HCT116 (cell line): ENCODE measurements at regions not wholly inside any gene's neighbourhood (a gene's known extent, or its start where the extent isn't known, plus 50 kb on each side); places are given as distances from the start of the nearest gene placed in this dataset.

Experiments
- ATAC-seq: fragments of 200-7000 bp; cut with Tn5 transposase; 2 replicates; pipeline ENCODE4 v1.9.1; 2020; ENCODE audit warnings: mild to moderate bottlenecking, moderate library complexity
- BruUV-seq: library from RNA; stranded (reverse); fragments of 400-500 nt; replicated peaks from 2 replicates; lab custom pipeline; 2021; lab: Mats Ljungman, UMichigan
- CTCF ChIA-PET: fragments of 300-600 bp; sonication (Branson Sonifier 250); formaldehyde crosslinking; loops from one replicate; lab custom pipeline; 2021; ENCODE audit warnings: antibody characterized with exemption; lab: Charles Lee
- POLR2A ChIA-PET: fragments of 300-600, 350-600 bp; sonication (Branson Sonifier 250); formaldehyde crosslinking; loops from one replicate; lab custom pipeline; 2021; ENCODE audit warnings: antibody characterized with exemption; lab: Charles Lee
- RAD21 ChIA-PET, 2 experiments: fragments of 300-600 bp; sonication (Branson Sonifier 250); formaldehyde crosslinking; loops; one replicate each; lab custom pipeline; 2023; ENCODE audit warnings: low total read pairs in 2 of 2; ENCODE audit not compliant: uncharacterized antibody in 2 of 2, unreplicated experiment in 2 of 2, low non-redundant PET in 1 of 2; lab: Charles Lee
- DNase-seq: peaks from one replicate; pipeline ENCODE4 v3.0.0-alpha.2; 2010; ENCODE audit warnings: low read depth, low spot score
- H2AFZ ChIP-seq: fragments of 200-600 bp; shearing (Covaris generic), sonication (generic); 2 replicates; pipeline ENCODE4 v1.6.1; 2017; ENCODE audit warnings: low read depth, mixed run types, mixed read lengths, antibody characterized with exemption, low read length; ENCODE audit not compliant: poor library complexity, severe bottlenecking
- H3K27ac ChIP-seq: 2 replicates; pipeline ENCODE4 v1.5.1; 2012; ENCODE audit warnings: low read depth, low read length
- H3K27me3 ChIP-seq: fragments of 200-600 bp; sonication (generic); 2 replicates; pipeline ENCODE4 v1.6.1; 2016; ENCODE audit warnings: mixed run types, low read length, mixed read lengths; ENCODE audit not compliant: insufficient read depth
- H3K36me3 ChIP-seq, 2 experiments: fragments of 200-500 bp in 1 of 2; fragments of 200-600 bp in 1 of 2; sonication (Bioruptor generic) in 1 of 2; sonication (generic) in 1 of 2; 2 replicates each; pipeline versions ENCODE4 v1.5.1 to v1.6.1; 2014 to 2016; ENCODE audit warnings: low read length in 2 of 2, inconsistent platforms in 1 of 2, mixed read lengths in 1 of 2, mixed run types in 1 of 2; ENCODE audit not compliant: insufficient read depth in 2 of 2, control insufficient read depth in 1 of 2
- H3K4me1 ChIP-seq, 2 experiments: fragments of 200-600 bp in 1 of 2; sonication (generic) in 1 of 2; 2 replicates each; pipeline versions ENCODE4 v1.5.1 to v1.6.1; 2012 to 2017; ENCODE audit warnings: low read length in 2 of 2, inconsistent platforms in 1 of 2, mild to moderate bottlenecking in 1 of 2, mixed read lengths in 1 of 2, mixed run types in 1 of 2, moderate library complexity in 1 of 2; ENCODE audit not compliant: insufficient read depth in 2 of 2, control insufficient read depth in 1 of 2
- H3K4me2 ChIP-seq: fragments of 200-600 bp; sonication (generic); 2 replicates; pipeline ENCODE4 v1.6.1; 2017; ENCODE audit warnings: mixed run types, low read length, mixed read lengths
- H3K4me3 ChIP-seq, 2 experiments: fragments of 200-600 bp in 1 of 2; sonication (generic) in 1 of 2; replicated peaks in 1 of 2; 2 replicates each; pipeline ENCODE4 v1.5.1; 2011 to 2016; ENCODE audit warnings: low read length in 2 of 2, control low read depth in 1 of 2, low read depth in 1 of 2, mild to moderate bottlenecking in 1 of 2, mixed read lengths in 1 of 2, mixed run types in 1 of 2
- H3K79me2 ChIP-seq: fragments of 200-600 bp; sonication (generic); 2 replicates; pipeline ENCODE4 v1.6.1; 2017; ENCODE audit warnings: mild to moderate bottlenecking, mixed run types, low read length, moderate library complexity, mixed read lengths; ENCODE audit not compliant: insufficient read depth
- H3K9ac ChIP-seq: fragments of 200-600 bp; sonication (generic); 2 replicates; pipeline ENCODE4 v1.6.1; 2016; ENCODE audit warnings: low read length, mixed read lengths
- H3K9me2 ChIP-seq: fragments of 200-600 bp; sonication (generic), shearing (Covaris generic); 2 replicates; pipeline ENCODE4 v1.6.1; 2017; ENCODE audit warnings: mixed run types, mild to moderate bottlenecking, moderate library complexity; ENCODE audit not compliant: insufficient read depth
- H3K9me3 ChIP-seq, 2 experiments: fragments of 200-500 bp in 1 of 2; fragments of 200-600 bp in 1 of 2; sonication (Bioruptor generic) in 1 of 2; sonication (generic) in 1 of 2; 2 replicates each; pipeline ENCODE4 v1.6.1; 2014 to 2017; ENCODE audit warnings: low read length in 2 of 2, mixed read lengths in 2 of 2, inconsistent platforms in 1 of 2, low read depth in 1 of 2, mild to moderate bottlenecking in 1 of 2, mixed run types in 1 of 2, moderate library complexity in 1 of 2; ENCODE audit not compliant: control insufficient read depth in 1 of 2, insufficient read depth in 1 of 2
- H4K20me1 ChIP-seq: fragments of 200-600 bp; sonication (generic), shearing (Covaris generic); 2 replicates; pipeline ENCODE4 v1.6.1; 2017; ENCODE audit warnings: mixed run types, mild to moderate bottlenecking, moderate library complexity; ENCODE audit not compliant: insufficient read depth
- CBX3 ChIP-seq: IDR thresholded peaks from 2 replicates; pipeline ENCODE4 v1.6.1; 2012; ENCODE audit warnings: low read depth
- CEBPB ChIP-seq: IDR thresholded peaks from 2 replicates; pipeline ENCODE4 v1.6.1; 2012; ENCODE audit warnings: low read depth
- EGR1 ChIP-seq: IDR thresholded peaks from 2 replicates; pipeline ENCODE4 v1.6.1; 2012; ENCODE audit warnings: low read depth
- ELF1 ChIP-seq: IDR thresholded peaks from 2 replicates; pipeline ENCODE4 v1.6.1; 2012; ENCODE audit warnings: low read depth, borderline replicate concordance
- EZH2 ChIP-seq: fragments of 200-600 bp; sonication (generic); IDR thresholded peaks from 2 replicates; pipeline ENCODE4 v1.6.1; 2017; ENCODE audit warnings: antibody characterized with exemption, mixed run types
- FOSL1 ChIP-seq: IDR thresholded peaks from 2 replicates; pipeline ENCODE4 v1.6.1; 2012; ENCODE audit warnings: low read depth
- JUND ChIP-seq: IDR thresholded peaks from 2 replicates; pipeline ENCODE4 v1.6.1; 2012
- POLR2A ChIP-seq: IDR thresholded peaks from 2 replicates; pipeline ENCODE4 v1.7.0; 2011; ENCODE audit warnings: borderline replicate concordance; ENCODE audit not compliant: insufficient read depth, insufficient read length; ENCODE audit errors: extremely low read depth
- POLR2AphosphoS5 ChIP-seq: IDR thresholded peaks from 2 replicates; pipeline ENCODE4 v1.6.1; 2011; ENCODE audit warnings: mild to moderate bottlenecking, low read depth, low read length, moderate library complexity
- RAD21 ChIP-seq: IDR thresholded peaks from 2 replicates; pipeline ENCODE4 v1.6.1; 2012; ENCODE audit warnings: low read depth, mild to moderate bottlenecking
- SIN3A ChIP-seq: IDR thresholded peaks from 2 replicates; pipeline ENCODE4 v1.6.1; 2012; ENCODE audit warnings: low read depth
- SP1 ChIP-seq: IDR thresholded peaks from 2 replicates; pipeline ENCODE4 v1.6.1; 2012; ENCODE audit warnings: low read depth
- SRF ChIP-seq: IDR thresholded peaks from 2 replicates; pipeline ENCODE4 v1.6.1; 2012; ENCODE audit warnings: low read depth
- TCF7L2 ChIP-seq: IDR thresholded peaks from 2 replicates; pipeline ENCODE4 v1.7.0; 2011; ENCODE audit warnings: borderline replicate concordance, inconsistent platforms; ENCODE audit not compliant: insufficient read depth, insufficient read length; ENCODE audit errors: extremely low read depth
- YY1 ChIP-seq: IDR thresholded peaks from 2 replicates; pipeline ENCODE4 v1.6.1; 2011; ENCODE audit warnings: low read length, low read depth, moderate library complexity, mild to moderate bottlenecking; ENCODE audit not compliant: insufficient replicate concordance; ENCODE audit errors: extremely low read depth
- ZFX ChIP-seq: fragments of 450-650 bp; IDR thresholded peaks from 2 replicates; pipeline ENCODE4 v1.6.1; 2017
- intact Hi-C: fragments of 100-400 bp; cut with micrococcal nuclease; formaldehyde crosslinking; loops from 2 replicates; pipeline ENCODE4 v1.10.0; 2022
- TF ChIP-seq, protein P1 (sequence below), 3 experiments: fragments of 200-600 bp in 1 of 3; sonication (generic) in 1 of 3; IDR thresholded peaks in 2 of 3; conservative IDR thresholded peaks in 1 of 3; 2 replicates each; pipeline ENCODE4 v1.5.1; 2012 to 2017; ENCODE audit warnings: low read depth in 2 of 3, low read length in 2 of 3, antibody characterized with exemption in 1 of 3, borderline replicate concordance in 1 of 3, control low read depth in 1 of 3, mild to moderate bottlenecking in 1 of 3, mixed read lengths in 1 of 3, mixed run types in 1 of 3, moderate library complexity in 1 of 3; ENCODE audit not compliant: insufficient read depth in 1 of 3
- TF ChIP-seq, protein P2 (sequence below): IDR thresholded peaks from 2 replicates; pipeline ENCODE4 v1.6.1; 2011; ENCODE audit warnings: mild to moderate bottlenecking, low read length, moderate library complexity; ENCODE audit not compliant: insufficient replicate concordance; ENCODE audit errors: extremely low read depth
- TF ChIP-seq, protein P3 (sequence below): IDR thresholded peaks from 2 replicates; pipeline ENCODE4 v1.6.1; 2012
- TF ChIP-seq, protein P4 (sequence below): IDR thresholded peaks from 2 replicates; pipeline ENCODE4 v1.6.1; 2012; ENCODE audit warnings: low read depth

DNA sequence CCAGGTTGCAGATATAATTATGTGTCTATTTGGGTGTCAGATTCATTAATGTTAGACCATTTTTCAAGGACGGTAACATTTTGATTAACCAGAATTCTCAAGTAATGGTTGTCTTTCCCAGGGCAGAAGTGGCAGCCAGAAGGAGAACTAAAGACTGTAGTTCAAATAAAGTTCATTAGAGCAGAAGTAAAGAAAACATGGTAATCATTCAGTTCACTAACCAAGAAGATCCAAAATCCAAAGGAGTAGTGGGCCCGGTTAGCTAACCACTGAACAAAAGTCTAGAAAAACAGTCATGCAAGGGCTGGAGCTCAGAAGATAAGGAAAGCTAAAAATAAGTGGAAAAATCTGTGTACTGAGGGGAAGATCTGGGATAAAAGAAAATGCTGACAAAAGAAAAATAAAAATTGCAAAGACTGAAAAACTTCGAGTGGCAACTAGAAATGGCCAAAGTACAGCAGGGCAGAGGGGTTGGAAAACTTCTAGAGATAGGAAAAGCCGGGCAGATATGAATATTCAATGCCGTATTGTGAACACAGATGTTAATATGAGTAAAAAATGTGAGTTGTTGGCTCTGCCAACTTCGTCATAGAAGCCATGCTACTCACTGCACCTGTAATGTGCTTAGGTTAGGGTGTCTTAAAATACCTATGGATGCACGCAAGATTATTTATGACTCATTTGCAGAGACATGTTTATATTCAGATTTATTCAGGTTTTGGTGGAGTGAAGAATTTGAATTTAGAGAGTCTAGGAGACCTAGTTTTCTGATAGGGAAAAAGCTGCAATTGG, 925.9 kb downstream of the LTN1 start:
- POLR2A ChIA-PET: no interaction called here
- Histone ChIP-seq H3K9me3 (peaks cover 5 to 13% of the 10 kb centered on the region in 2 experiments; a peak in 2 of 4 replicates), H3K4me2 (no peak overlapping the region), H3K4me3 (no peak overlapping the region), H3K9me2 (no peaks in the 10 kb centered on the region), H2AFZ (no peak overlapping the region), H3K36me3 (no peaks in the 10 kb centered on the region), H4K20me1 (no peaks in the 10 kb centered on the region), H3K4me1 (no peaks in the 10 kb centered on the region), H3K79me2 (no peaks in the 10 kb centered on the region), H3K27me3 (no peaks in the 10 kb centered on the region), H3K27ac (no peak overlapping the region), H3K9ac (no peak overlapping the region)
- intact Hi-C loops: loop anchor here (10.0 kb wide), 1 partner anchor 678 kb away; no protein-coding TSS in a partner anchor
- TF ChIP-seq POLR2A: no peak
- TF ChIP-seq SRF: no peak
- TF ChIP-seq, protein P1, sequence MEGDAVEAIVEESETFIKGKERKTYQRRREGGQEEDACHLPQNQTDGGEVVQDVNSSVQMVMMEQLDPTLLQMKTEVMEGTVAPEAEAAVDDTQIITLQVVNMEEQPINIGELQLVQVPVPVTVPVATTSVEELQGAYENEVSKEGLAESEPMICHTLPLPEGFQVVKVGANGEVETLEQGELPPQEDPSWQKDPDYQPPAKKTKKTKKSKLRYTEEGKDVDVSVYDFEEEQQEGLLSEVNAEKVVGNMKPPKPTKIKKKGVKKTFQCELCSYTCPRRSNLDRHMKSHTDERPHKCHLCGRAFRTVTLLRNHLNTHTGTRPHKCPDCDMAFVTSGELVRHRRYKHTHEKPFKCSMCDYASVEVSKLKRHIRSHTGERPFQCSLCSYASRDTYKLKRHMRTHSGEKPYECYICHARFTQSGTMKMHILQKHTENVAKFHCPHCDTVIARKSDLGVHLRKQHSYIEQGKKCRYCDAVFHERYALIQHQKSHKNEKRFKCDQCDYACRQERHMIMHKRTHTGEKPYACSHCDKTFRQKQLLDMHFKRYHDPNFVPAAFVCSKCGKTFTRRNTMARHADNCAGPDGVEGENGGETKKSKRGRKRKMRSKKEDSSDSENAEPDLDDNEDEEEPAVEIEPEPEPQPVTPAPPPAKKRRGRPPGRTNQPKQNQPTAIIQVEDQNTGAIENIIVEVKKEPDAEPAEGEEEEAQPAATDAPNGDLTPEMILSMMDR (IDR thresholded peaks at IDR 0.05 in 2 of 3, conservative IDR thresholded peaks at IDR 0.05 in 1 of 3; ENCODE audit: borderline replicate concordance in 1 of 3, insufficient read depth in 1 of 3, low read depth in 2 of 3, low read length in 2 of 3): no peak
- TF ChIP-seq ZFX: no peak
- TF ChIP-seq RAD21: no peak
- TF ChIP-seq YY1: no peak
- no peak for TF ChIP-seq JUND
- TF ChIP-seq SIN3A: no peak
- TF ChIP-seq CBX3: no peak
- no peak for TF ChIP-seq SP1
- TF ChIP-seq EZH2: no peak
- TF ChIP-seq, protein P2, sequence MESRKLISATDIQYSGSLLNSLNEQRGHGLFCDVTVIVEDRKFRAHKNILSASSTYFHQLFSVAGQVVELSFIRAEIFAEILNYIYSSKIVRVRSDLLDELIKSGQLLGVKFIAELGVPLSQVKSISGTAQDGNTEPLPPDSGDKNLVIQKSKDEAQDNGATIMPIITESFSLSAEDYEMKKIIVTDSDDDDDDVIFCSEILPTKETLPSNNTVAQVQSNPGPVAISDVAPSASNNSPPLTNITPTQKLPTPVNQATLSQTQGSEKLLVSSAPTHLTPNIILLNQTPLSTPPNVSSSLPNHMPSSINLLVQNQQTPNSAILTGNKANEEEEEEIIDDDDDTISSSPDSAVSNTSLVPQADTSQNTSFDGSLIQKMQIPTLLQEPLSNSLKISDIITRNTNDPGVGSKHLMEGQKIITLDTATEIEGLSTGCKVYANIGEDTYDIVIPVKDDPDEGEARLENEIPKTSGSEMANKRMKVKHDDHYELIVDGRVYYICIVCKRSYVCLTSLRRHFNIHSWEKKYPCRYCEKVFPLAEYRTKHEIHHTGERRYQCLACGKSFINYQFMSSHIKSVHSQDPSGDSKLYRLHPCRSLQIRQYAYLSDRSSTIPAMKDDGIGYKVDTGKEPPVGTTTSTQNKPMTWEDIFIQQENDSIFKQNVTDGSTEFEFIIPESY: no peak
- no peak for TF ChIP-seq POLR2AphosphoS5
- no peak for TF ChIP-seq EGR1
- TF ChIP-seq CEBPB: no peak
- TF ChIP-seq, protein P3, sequence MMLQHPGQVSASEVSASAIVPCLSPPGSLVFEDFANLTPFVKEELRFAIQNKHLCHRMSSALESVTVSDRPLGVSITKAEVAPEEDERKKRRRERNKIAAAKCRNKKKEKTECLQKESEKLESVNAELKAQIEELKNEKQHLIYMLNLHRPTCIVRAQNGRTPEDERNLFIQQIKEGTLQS: no peak
- TF ChIP-seq, protein P4, sequence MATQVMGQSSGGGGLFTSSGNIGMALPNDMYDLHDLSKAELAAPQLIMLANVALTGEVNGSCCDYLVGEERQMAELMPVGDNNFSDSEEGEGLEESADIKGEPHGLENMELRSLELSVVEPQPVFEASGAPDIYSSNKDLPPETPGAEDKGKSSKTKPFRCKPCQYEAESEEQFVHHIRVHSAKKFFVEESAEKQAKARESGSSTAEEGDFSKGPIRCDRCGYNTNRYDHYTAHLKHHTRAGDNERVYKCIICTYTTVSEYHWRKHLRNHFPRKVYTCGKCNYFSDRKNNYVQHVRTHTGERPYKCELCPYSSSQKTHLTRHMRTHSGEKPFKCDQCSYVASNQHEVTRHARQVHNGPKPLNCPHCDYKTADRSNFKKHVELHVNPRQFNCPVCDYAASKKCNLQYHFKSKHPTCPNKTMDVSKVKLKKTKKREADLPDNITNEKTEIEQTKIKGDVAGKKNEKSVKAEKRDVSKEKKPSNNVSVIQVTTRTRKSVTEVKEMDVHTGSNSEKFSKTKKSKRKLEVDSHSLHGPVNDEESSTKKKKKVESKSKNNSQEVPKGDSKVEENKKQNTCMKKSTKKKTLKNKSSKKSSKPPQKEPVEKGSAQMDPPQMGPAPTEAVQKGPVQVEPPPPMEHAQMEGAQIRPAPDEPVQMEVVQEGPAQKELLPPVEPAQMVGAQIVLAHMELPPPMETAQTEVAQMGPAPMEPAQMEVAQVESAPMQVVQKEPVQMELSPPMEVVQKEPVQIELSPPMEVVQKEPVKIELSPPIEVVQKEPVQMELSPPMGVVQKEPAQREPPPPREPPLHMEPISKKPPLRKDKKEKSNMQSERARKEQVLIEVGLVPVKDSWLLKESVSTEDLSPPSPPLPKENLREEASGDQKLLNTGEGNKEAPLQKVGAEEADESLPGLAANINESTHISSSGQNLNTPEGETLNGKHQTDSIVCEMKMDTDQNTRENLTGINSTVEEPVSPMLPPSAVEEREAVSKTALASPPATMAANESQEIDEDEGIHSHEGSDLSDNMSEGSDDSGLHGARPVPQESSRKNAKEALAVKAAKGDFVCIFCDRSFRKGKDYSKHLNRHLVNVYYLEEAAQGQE: no peak
- no peak for TF ChIP-seq FOSL1
- no peak for TF ChIP-seq TCF7L2
- TF ChIP-seq ELF1: no peak
- BruUV-seq: no TSS peak
- RAD21 ChIA-PET: no interaction called here
- DNase-seq: no peak
- CTCF ChIA-PET: no interaction called here
- ATAC-seq: no peak
